ENCODE measurements at regions not wholly inside any gene's neighbourhood (a gene's known extent, or its start where the extent isn't known, plus 50 kb on each side); places are given as distances from the start of the nearest gene placed in this dataset.

GRCh38 chr5:98415663-98416062 lies 357.8 kb upstream of the RGMB start:
- Histone ChIP-seq H3K27me3 (ENCODE audit: insufficient read depth, low read length) (no peaks in the 10 kb centered on the region), H3K9me3 (ENCODE audit: low read depth, low read length) (no peaks in the 10 kb centered on the region), H3K79me2 (ENCODE audit: insufficient read depth, low read length) (no peaks in the 10 kb centered on the region), H3K4me2 (ENCODE audit: insufficient read depth, low read length) (peak overlapping the region; percentile 7), H3K36me3 (ENCODE audit: insufficient read depth, low read length) (no peaks in the 10 kb centered on the region), H2AFZ (ENCODE audit: low read length) (no peak overlapping the region), H4K20me1 (ENCODE audit: insufficient read depth, low read length) (no peaks in the 10 kb centered on the region), H3K27ac (ENCODE audit: low read depth, low read length) (peak overlapping the region; percentile 97), H3K4me1 (ENCODE audit: insufficient read depth, low read length) (peaks cover 34% of the 10 kb centered on the region), H3K4me3 (ENCODE audit: insufficient read depth, low read length) (no peak overlapping the region)
- no peak for TF ChIP-seq CTCF (IDR thresholded peaks at IDR 0.05; ENCODE audit: extremely low read depth, low read depth, low read length)
- DNase-seq (ENCODE audit: insufficient read length, low spot score, missing footprints), result no peak

- DNase-seq (ENCODE audit: insufficient read length, low spot score, missing footprints), result no peak
- Histone ChIP-seq H3K4me2 (ENCODE audit: insufficient read depth, low read length) (no peak overlapping the region), H4K20me1 (ENCODE audit: insufficient read depth, low read length) (no peaks in the 10 kb centered on the region), H3K36me3 (ENCODE audit: insufficient read depth, low read length) (no peaks in the 10 kb centered on the region), H3K9me3 (ENCODE audit: low read depth, low read length) (no peaks in the 10 kb centered on the region), H3K27ac (ENCODE audit: low read depth, low read length) (peak overlapping the region; percentile 97), H3K27me3 (ENCODE audit: insufficient read depth, low read length) (no peaks in the 10 kb centered on the region), H3K79me2 (ENCODE audit: insufficient read depth, low read length) (no peaks in the 10 kb centered on the region), H3K4me3 (ENCODE audit: insufficient read depth, low read length) (no peak overlapping the region), H3K4me1 (ENCODE audit: insufficient read depth, low read length) (peaks cover 34% of the 10 kb centered on the region), H2AFZ (ENCODE audit: low read length) (no peak overlapping the region)
- TF ChIP-seq CTCF (IDR thresholded peaks at IDR 0.05; ENCODE audit: extremely low read depth, low read depth, low read length), result no peak
Observed at GRCh38 chr5:98416541-98416940, 356.9 kb upstream of the RGMB start.

GRCh38 chr5:98419825-98420224 lies 353.6 kb upstream of the RGMB start:
- H3K4me3 ChIP-seq (ENCODE audit: insufficient read depth, low read length), result no peak overlapping the region

More at GRCh38 chr5:98419825-98420224, 353.6 kb upstream of the RGMB start:
- no peaks in the 10 kb centered on the region for H3K79me2 ChIP-seq (ENCODE audit: insufficient read depth, low read length)
- H3K27me3 ChIP-seq (ENCODE audit: insufficient read depth, low read length), result no peaks in the 10 kb centered on the region
- H3K27ac ChIP-seq (ENCODE audit: low read depth, low read length), result no peak overlapping the region
- H4K20me1 ChIP-seq (ENCODE audit: insufficient read depth, low read length), result no peaks in the 10 kb centered on the region
- H3K9me3 ChIP-seq (ENCODE audit: low read depth, low read length), result no peaks in the 10 kb centered on the region
- TF ChIP-seq CTCF (IDR thresholded peaks at IDR 0.05; ENCODE audit: extremely low read depth, low read depth, low read length), result no peak
- H3K4me1 ChIP-seq (ENCODE audit: insufficient read depth, low read length), result peaks cover 20% of the 10 kb centered on the region
- H3K4me2 ChIP-seq (ENCODE audit: insufficient read depth, low read length), result no peak overlapping the region
- H2AFZ ChIP-seq (ENCODE audit: low read length), result no peak overlapping the region
- H3K36me3 ChIP-seq (ENCODE audit: insufficient read depth, low read length), result no peaks in the 10 kb centered on the region
- no peak for DNase-seq (ENCODE audit: insufficient read length, low spot score, missing footprints)

Data from osteoblast (primary cell).